ENCODE measurements at regions not wholly inside any gene's neighbourhood (a gene's known extent, or its start where the extent isn't known, plus 50 kb on each side); places are given as distances from the start of the nearest gene placed in this dataset.

GRCh38 chrX:10707773-10708172 is 87.4 kb upstream of the MID1 start:
- TF ChIP-seq CTCF (IDR thresholded peaks at IDR 0.05; ENCODE audit: low read depth, low read length, missing input control) (no peak), MAX (IDR thresholded peaks at IDR 0.05) (no peak), YY1 (IDR thresholded peaks at IDR 0.05) (no peak), TAF1 (conservative IDR thresholded peaks at IDR 0.05) (no peak), ZBTB33 (IDR thresholded peaks at IDR 0.05) (no peak), ATF3 (IDR thresholded peaks at IDR 0.05) (no peak), REST (IDR thresholded peaks at IDR 0.05) (no peak), RAD21 (IDR thresholded peaks at IDR 0.05) (no peak), GABPA (IDR thresholded peaks at IDR 0.05 in 1 of 2, conservative IDR thresholded peaks at IDR 0.05 in 1 of 2) (no peak), FOXA1 (IDR thresholded peaks at IDR 0.05) (no peak), FOXA2 (IDR thresholded peaks at IDR 0.05) (no peak), EGR1 (IDR thresholded peaks at IDR 0.05; ENCODE audit: low read depth in 2 of 2) (no peak), HNF4G (IDR thresholded peaks at IDR 0.05) (no peak), JUND (IDR thresholded peaks at IDR 0.05) (no peak)
